ENCODE measurements at regions not wholly inside any gene's neighbourhood (a gene's known extent, or its start where the extent isn't known, plus 50 kb on each side); places are given as distances from the start of the nearest gene placed in this dataset.

- no peak for TF ChIP-seq POLR2A (IDR thresholded peaks at IDR 0.05; ENCODE audit: low read depth, low read length)
- no peak for TF ChIP-seq POLR2AphosphoS5 (IDR thresholded peaks at IDR 0.05; ENCODE audit: low read depth, low read length)
- TF ChIP-seq TAF1 (IDR thresholded peaks at IDR 0.05; ENCODE audit: borderline replicate concordance, low read depth, low read length) = no peak
Observed at GRCh38 chr9:117587263-117587662, 116.9 kb upstream of the TLR4 start.

Data from GM12892 (cell line).